MM.1S (cell line): ENCODE measurements at regions not wholly inside any gene's neighbourhood (a gene's known extent, or its start where the extent isn't known, plus 50 kb on each side); places are given as distances from the start of the nearest gene placed in this dataset.

Experiments used
- CTCF ChIP-seq: fragments of 300-600 bp; sonication (generic); IDR thresholded peaks from 2 replicates; pipeline ENCODE4 v1.5.1; 2016; ENCODE audit warnings: antibody characterized with exemption, low read length, mixed read lengths
- EZH2 ChIP-seq: fragments of 300-600 bp; sonication (generic); optimal IDR thresholded peaks from 2 replicates; pipeline ENCODE3; 2017; ENCODE audit warnings: low read depth, mild to moderate bottlenecking, antibody characterized with exemption, low read length, mixed read lengths
- EZH2phosphoT487 ChIP-seq: fragments of 300-600 bp; sonication (generic); IDR thresholded peaks from 2 replicates; pipeline ENCODE4 v1.6.1; 2018; ENCODE audit warnings: antibody characterized with exemption, low read length

- TF ChIP-seq CTCF (no peak), EZH2 (no peak), EZH2phosphoT487 (no peak)
Measured at GRCh38 chr1:193456811-193457280, 270.4 kb upstream of the B3GALT2 start.
